ENCODE measurements at regions not wholly inside any gene's neighbourhood (a gene's known extent, or its start where the extent isn't known, plus 50 kb on each side); places are given as distances from the start of the nearest gene placed in this dataset.

DNA sequence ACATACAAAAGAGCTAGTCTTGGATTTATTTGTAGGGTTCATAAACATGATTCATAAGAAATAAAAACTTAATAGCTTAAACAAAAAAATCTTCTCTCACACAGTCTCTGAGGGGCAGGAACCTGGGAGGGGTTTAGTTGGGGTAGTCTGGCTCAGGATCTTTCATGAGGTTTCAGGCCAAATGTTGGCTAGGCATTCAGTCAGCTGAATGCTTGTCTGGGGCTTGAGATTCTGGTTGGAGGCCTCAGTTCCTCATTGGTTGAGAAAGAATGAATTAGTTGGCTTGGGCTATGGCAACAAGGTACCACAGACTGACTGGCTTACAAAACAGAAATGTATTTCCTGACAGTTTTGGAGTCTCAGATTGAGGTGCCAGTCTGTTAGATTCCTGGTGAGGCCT, 74.3 kb downstream of the ANKRD7 start:
- no peak overlapping the region for H3K27ac ChIP-seq
- no peaks in the 10 kb centered on the region for H3K9me3 ChIP-seq (ENCODE audit: low read depth)
- H3K4me1 ChIP-seq (ENCODE audit: low read depth) = no peaks in the 10 kb centered on the region
- H3K27me3 ChIP-seq = no peaks in the 10 kb centered on the region
- TF ChIP-seq, protein P1, sequence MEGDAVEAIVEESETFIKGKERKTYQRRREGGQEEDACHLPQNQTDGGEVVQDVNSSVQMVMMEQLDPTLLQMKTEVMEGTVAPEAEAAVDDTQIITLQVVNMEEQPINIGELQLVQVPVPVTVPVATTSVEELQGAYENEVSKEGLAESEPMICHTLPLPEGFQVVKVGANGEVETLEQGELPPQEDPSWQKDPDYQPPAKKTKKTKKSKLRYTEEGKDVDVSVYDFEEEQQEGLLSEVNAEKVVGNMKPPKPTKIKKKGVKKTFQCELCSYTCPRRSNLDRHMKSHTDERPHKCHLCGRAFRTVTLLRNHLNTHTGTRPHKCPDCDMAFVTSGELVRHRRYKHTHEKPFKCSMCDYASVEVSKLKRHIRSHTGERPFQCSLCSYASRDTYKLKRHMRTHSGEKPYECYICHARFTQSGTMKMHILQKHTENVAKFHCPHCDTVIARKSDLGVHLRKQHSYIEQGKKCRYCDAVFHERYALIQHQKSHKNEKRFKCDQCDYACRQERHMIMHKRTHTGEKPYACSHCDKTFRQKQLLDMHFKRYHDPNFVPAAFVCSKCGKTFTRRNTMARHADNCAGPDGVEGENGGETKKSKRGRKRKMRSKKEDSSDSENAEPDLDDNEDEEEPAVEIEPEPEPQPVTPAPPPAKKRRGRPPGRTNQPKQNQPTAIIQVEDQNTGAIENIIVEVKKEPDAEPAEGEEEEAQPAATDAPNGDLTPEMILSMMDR (IDR thresholded peaks at IDR 0.05; ENCODE audit: low read depth, low read length) = no peak
- DNase-seq (ENCODE audit: low read depth in 1 of 2, low spot score in 1 of 2) = no peak
- no peak overlapping the region for H3K4me3 ChIP-seq
- no peaks in the 10 kb centered on the region for H3K36me3 ChIP-seq

DNA sequence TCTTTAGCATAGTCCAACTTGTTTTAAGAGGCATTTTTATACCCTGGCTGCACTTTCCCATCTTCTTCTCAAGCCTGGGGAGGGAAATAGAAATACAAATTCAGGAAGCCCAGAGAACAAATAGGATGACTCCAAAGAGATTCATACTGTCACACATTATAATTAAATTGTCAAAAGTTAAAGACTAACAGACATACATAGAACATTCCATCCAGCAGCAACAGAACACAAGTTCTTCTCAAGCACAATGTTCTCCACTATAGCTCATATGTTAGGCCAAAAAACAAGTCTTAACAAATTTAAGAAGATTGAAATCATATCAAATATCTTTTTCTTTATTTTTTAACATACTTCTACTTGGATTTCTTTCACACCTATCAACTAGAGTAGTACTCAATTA, 75.7 kb downstream of the ANKRD7 start:
- TF ChIP-seq, protein P1 (IDR thresholded peaks at IDR 0.05; ENCODE audit: low read depth, low read length) = no peak
- H3K36me3 ChIP-seq = no peaks in the 10 kb centered on the region
- H3K27me3 ChIP-seq = no peaks in the 10 kb centered on the region
- no peak for DNase-seq (ENCODE audit: low read depth in 1 of 2, low spot score in 1 of 2)
- H3K27ac ChIP-seq = no peak overlapping the region
- H3K9me3 ChIP-seq (ENCODE audit: low read depth) = no peaks in the 10 kb centered on the region
- no peaks in the 10 kb centered on the region for H3K4me1 ChIP-seq (ENCODE audit: low read depth)
- no peak overlapping the region for H3K4me3 ChIP-seq

DNA sequence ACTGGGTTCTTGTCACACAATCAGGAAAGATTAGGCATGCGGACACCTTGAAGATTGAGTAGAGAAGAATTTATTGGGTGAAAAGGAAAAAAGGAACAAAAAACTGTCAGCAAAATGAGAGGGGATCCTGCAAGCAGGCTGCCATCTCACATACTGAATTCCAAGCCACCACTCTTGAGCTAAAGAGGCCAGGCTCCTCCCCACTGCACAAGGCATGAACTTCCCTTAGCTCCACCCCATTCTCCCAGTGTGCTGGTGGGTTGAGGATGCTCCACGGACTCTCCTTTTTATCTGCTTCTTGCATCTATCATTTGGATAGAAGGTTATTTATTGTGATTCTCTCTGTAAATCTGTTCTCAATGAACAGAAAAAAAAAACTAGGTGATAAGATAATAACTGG, 79.6 kb downstream of the ANKRD7 start:
- Histone ChIP-seq H3K4me3 (no peak overlapping the region), H3K27me3 (no peaks in the 10 kb centered on the region), H3K27ac (no peak overlapping the region), H3K36me3 (no peaks in the 10 kb centered on the region), H3K9me3 (ENCODE audit: low read depth) (no peaks in the 10 kb centered on the region), H3K4me1 (ENCODE audit: low read depth) (no peaks in the 10 kb centered on the region)
- DNase-seq (ENCODE audit: low read depth in 1 of 2, low spot score in 1 of 2) = no peak
- TF ChIP-seq, protein P1 (IDR thresholded peaks at IDR 0.05; ENCODE audit: low read depth, low read length) = no peak

DNA sequence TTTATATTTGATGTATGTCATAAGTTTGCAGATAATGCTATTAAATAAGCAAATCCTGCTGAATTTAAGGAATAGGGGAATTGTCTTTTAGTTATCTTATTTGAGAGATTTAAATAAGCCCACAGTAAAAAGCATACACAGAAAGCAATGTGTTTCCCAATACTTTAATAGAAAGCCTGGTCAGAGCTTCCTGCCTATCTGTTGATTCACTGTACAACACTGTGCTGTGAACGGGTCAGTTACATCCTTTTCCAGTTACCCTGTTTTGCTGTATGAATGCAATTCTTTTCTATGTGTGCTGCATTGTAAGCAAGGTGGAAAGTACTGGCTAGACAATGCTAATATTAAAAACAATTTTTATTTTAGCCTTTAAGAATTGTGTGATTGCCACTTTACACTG, 81.2 kb downstream of the ANKRD7 start:
- no peaks in the 10 kb centered on the region for H3K36me3 ChIP-seq
- no peak overlapping the region for H3K27ac ChIP-seq
- TF ChIP-seq, protein P1 (IDR thresholded peaks at IDR 0.05; ENCODE audit: low read depth, low read length) = no peak
- H3K4me1 ChIP-seq (ENCODE audit: low read depth) = no peaks in the 10 kb centered on the region
- H3K27me3 ChIP-seq = no peaks in the 10 kb centered on the region
- H3K9me3 ChIP-seq (ENCODE audit: low read depth) = no peaks in the 10 kb centered on the region
- no peak overlapping the region for H3K4me3 ChIP-seq
- peak in 1 of 2 donors; percentile 26 for DNase-seq (ENCODE audit: low read depth in 1 of 2, low spot score in 1 of 2)

DNA sequence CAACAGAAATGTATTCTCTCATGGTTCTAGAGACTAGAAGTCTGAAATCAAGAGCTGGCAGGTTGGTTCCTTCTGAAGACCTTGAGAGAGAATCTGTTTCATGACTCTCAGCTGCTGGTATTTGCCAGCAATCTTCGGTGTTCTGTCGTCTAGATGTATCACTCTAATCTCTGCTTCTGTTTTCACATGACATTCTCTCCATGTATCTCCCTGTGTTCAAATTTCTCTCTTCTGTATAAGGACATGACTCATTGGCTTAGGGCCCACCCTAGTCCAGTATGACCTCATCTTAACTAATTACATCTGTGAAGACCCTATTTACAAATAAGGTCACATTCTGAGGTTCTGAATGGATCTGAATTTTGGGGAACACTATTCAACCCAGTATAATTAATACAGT, 82.3 kb downstream of the ANKRD7 start:
- peak in 1 of 2 donors; percentile 2 for DNase-seq (ENCODE audit: low read depth in 1 of 2, low spot score in 1 of 2)
- H3K4me3 ChIP-seq = no peak overlapping the region
- TF ChIP-seq, protein P1 (IDR thresholded peaks at IDR 0.05; ENCODE audit: low read depth, low read length) = no peak
- no peaks in the 10 kb centered on the region for H3K9me3 ChIP-seq (ENCODE audit: low read depth)
- H3K27ac ChIP-seq = no peak overlapping the region
- H3K4me1 ChIP-seq (ENCODE audit: low read depth) = no peaks in the 10 kb centered on the region
- no peaks in the 10 kb centered on the region for H3K36me3 ChIP-seq
- H3K27me3 ChIP-seq = no peaks in the 10 kb centered on the region

All from cardiac muscle cell (in vitro differentiated cells and primary cell).